ENCODE measurements at regions not wholly inside any gene's neighbourhood (a gene's known extent, or its start where the extent isn't known, plus 50 kb on each side); places are given as distances from the start of the nearest gene placed in this dataset.

DNA sequence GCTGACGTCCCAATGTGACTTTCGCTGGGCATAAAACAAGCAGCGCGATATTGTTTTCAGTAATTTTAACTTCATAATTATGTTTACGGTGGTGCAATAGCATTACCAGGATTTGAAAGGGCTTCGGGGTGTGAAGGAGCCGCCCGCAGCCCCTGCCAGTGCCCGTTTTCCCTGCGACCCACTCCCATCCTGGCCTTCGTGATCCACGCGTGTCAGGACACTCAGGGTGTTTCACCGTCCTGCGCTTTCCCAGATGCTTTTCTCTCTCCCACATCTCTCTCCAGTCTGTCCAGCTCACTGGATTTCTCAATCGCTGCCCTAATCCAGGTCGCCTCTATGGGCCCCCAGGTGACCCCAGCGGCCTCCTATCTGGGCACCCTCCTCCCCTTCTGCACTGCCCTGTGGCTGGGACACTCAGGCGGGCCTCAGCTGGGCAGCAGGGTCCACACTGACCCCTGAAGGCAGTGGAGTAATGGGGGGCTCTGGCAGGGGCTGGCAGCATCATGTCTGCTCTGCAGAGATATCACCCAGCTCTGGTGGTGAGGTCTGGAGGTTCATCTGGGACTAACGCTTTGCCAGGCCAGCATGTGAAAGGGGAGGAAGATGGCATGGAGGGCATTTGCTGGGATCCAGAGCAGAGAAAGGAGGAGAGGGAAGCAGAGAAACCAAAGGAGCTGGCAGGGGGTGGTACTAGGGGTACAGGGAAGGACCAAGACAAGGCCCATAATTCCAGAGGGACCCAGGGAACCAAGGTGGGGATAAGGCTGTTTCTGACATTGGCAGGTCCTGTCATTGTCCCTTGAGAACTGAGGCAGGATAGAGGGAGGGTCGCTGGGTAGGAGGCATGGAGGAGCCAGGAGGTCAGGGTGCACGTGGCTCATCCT lies 622.8 kb downstream of the BRD1 start:
- no peak for DNase-seq

DNA sequence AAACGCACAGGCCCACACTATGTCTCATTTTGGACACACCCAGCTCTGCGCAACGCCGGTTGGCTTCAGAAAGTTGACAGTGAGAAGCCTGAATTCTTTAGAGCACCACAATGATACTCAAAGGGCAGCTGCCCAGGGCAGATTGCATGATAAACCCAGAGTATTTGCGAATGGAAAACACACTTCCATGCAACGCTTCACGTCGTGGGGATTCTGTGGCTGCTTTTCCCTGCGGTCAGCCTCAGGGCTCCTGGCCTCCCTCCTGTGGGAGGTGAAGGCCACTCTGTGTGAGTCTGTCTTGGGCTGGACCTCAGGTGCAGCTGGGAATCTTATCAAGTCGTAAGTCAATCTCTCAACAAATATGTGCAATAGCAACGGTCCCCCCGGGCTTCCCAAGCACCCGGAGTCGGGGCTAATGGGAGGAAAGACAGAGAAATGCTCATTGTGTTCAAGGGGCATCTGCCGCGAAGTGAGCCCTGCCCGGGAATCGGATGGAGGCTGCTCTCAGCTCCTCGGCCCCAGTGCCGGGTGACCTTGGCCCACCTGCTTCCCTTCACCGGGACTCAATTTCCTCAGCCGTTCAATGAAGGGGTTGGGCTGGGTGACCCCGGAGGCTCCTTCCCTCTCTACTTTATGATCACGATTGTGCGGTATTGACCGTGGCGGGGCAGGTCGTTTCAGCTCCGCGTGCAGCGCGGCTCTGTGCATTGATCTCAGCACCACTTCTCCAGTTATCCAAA lies 623.6 kb downstream of the BRD1 start:
- DNase-seq: no peak

DNA sequence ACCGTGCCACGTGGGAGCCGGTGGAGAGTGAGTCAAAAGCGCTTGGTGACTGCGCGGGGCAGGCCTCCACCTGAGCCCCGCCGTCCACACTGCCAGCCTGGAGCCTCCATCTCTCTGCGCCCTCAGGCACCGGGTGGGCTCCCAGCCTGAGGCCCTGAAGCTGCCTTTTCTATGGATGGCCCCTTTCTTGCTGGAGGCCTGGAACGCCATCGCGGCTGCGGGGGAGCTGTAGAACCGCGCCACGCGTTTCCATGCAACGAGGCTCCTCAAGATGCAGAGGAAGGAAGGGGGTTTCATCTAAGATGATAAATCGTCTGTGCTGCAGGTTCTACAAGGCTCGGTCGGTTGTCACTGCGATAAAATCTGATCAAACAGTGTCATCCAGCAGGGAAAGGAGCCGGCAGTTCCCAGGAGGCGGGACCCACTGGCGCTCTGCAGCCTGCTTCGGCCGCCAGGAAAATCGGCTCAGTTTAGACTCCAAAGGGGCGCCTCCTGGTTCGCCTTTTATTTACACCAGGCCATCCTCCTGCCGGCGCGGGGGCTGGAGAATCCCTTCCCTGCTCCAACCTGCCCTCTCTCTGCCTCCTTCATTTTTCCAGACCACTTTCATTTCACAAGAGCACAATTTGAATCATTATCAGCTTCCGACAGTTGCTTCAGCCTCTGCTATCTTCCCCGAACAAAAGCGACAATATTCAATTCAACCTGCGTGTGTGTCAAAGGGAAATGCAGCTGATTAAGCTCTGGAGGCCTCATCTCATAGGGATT lies 624.4 kb downstream of the BRD1 start:
- no peak for DNase-seq

DNA sequence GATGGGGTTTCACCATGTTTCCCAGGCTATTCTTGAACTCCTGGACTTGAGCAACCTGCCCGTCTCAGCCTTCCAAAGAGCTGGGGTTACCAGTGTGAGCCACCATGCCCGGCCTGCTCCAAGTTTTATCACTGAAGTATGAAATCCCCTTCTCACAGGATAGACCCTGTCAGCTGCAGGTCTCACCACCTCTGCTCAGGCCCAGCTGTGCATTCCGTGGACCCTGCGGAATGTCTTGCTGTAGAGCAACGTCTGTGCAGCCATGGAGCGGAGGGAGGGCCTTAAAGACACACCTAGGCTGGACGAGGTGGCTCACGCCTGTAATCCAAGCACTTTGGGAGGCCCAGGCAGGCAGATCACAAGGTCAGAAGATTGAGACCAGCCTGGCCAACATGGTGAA lies 625.4 kb downstream of the BRD1 start:
- DNase-seq: no peak

DNA sequence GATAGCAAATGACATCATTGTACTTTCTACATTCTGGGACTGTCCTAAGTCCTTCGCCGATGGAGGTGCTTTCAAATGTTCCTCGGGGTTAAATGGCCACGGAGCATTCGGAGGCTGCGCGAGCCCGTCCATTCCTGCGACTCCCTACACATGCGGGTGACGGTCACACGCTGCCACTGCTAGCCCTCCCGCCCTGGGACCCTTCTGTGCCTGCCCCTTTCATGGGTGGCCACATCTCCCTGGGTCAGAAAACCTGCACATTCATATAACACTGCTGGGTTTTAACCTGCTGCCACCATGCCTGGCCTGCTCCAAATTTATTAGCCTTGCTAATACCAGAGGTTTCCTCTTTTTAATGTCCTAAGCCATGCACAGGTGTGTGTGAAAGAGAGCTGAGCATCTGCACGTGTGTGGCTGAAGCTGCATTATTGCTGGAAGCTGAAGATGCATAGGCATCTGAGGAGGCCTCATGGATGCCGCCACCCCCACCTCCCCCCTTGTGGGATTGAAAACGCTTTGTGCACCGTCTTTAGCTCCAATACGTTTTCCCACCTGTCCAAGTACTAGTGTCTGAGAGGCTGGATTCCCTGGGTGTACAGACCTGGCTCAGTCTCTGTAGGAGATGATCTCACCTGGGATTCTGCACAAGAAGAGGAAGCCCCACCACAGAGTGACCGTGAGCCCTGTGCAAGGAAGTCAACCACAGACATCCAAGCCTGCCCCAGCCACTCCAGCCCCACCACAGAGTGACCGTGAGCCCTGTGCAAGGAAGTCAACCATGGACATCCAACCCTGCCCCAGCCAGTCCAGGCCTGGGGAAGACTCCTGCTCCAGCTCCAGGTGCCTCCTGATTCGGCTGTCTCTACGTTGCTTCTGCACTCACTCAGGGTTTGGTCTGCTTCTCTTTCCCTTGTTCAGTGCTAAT lies 626.4 kb downstream of the BRD1 start:
- no peak for DNase-seq

DNA sequence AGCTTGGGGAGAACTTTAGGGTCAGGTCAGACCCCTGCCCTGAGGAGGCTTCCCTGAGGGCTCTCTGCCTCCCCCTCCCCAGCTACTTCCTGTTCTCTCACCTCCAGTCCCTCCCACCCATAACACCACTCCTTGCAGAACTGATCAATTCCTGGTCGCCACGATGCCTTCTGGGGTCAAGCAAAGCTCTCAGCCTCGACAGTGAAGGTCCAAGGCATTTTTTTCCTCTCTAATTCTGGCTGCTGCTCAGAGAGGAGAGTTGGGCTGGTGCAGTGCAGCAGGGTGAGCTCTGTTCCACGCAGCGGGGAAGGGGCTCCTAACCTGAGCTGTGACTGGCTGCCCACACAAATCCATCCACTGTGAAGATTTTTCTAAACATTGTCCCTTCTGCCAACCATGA lies 628.4 kb downstream of the BRD1 start:
- no peak for DNase-seq

DNA sequence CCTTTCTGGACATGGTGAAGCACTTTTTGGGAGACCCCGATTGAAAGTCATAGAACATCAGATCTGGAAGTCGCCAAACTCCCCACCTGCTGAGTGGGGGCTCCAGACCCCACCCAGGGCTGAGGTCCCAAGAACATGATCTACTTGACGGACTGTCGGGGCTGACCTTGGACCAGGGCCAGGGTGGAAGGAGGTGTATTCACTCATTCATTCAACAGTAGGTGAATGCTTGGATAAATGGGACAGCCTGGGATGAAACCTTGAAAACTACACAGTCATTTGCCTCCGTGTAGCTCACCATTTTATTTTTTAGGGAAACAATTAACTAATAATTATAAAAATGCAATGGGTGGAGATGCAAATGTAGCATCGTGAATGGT lies 629.0 kb downstream of the BRD1 start:
- no peak for DNase-seq

DNA sequence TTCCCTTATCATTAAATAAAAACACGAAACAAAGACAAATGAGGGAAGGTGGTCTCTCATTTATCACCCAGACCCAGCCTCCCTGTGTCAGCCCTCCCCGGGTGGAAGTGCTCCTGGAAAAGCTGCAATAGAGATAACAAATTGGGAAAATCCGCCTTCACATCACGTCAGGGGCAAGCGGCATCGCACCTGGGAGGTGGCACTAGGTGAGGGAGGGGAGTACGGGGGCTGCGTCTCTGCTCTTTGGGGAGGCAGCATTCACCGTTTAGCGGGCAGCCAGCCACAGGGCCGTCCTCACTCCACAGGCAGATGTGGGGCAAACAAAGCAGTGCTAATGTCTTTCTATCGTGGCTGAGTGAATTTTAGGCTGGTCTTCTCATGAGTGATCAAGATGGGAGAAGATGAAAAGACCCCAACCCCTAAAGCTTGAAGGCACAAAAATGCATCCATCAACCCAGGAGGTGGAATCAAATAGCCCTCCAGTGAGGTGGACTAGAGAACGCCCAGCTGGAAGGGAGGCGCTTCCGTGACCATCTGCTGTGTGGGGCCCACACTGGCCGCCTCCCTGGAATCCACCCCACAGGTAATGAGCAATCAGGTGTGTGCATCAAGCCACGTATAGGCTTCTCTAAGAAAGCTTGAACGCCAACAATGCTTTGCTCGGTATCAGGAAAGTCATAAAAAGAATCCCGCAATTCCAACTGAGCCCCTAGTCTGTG lies 629.5 kb downstream of the BRD1 start:
- DNase-seq: no peak

DNA sequence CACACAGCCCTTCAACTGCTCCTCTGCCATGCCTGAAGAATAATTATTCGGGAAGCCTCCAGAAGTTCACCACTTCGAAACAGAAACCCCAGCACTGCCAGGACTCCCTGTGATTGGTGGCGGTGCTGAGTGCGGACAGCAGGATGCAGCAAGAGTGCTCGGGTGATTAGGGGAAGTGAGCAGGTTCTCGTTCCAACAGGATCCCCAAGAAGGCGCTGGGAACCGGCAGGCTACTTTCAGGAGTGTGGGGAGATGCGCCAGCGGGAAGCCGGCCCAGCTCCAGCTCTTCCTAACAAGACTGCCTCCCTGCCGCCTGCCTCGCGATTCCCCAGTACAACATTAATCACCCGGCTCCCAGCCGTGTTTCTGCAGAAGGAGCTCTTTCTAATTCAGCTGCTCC lies 630.2 kb downstream of the BRD1 start:
- DNase-seq: peak in 11 of 56 donors; percentile 5 to 25 (median 20)

DNA sequence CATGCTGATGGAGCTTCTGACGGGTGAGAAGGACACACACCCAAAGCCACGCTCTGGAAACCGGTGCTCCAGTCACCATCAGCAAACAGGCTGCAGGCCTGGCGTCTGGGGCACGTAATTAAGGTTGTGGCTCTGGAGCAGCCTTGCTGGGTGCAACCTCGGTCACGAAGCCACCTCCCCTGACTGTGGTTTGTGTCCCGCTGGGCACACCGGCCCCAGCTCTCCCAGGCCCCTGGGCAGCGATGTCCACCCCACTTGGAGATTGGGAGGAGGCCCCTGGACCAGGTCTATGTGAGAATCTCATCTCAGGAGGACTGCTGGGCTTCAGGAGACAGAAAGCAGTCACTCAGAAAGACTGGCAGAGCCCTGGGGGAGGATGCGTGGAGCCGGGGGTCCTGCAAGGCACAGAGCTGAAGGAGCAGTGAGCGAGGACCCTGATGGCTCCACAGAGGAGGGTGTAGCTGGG lies 631.6 kb downstream of the BRD1 start:
- no peak for DNase-seq

DNA sequence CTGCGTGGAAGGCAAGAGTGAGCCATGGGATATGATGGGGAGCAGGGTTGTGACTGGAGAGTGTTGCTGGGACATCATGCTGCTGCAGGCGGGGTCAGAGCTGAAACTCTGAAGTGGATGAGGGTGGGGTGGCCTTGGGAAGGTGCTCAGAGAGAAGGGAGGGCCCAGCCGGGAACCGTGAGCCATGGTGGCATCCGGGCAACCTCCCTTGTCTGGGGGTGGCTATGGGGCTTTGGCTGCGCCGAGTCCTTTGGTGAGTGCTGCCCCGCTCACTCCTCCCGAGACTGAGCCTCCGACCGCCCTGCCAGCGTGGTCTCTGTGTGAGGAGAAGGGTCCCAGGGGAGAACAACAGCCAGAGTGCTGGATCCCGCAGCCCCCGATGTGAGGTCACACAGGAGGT lies 632.0 kb downstream of the BRD1 start:
- DNase-seq: no peak

DNA sequence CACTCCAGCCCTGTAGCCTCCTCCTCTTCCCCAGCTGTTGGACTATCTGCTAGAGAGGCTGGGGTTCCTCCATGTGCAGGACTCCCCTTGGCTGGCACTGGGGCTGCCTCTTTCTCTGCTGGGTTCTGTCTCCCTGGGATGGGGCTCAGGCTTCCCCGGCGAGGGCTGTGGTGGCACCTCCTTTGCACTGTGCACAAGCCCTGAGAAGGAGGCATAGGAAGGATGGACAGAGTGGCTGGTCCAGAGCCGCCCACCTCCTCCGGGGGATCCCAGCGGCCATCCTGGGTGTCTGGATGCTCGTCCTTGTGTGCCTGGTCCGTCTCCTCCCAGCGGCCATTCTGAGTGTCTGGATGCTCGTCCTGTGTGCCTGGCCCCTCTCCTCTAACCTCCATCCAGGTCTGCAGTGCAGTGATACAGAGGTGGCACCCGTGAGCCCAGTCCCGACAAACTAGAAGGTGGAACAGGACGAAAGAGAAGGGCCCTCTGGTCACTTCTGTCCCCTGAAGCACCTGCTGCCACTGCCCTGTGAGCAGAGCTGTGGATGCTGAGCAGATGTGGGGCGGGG lies 633.7 kb downstream of the BRD1 start:
- DNase-seq: no peak

DNA sequence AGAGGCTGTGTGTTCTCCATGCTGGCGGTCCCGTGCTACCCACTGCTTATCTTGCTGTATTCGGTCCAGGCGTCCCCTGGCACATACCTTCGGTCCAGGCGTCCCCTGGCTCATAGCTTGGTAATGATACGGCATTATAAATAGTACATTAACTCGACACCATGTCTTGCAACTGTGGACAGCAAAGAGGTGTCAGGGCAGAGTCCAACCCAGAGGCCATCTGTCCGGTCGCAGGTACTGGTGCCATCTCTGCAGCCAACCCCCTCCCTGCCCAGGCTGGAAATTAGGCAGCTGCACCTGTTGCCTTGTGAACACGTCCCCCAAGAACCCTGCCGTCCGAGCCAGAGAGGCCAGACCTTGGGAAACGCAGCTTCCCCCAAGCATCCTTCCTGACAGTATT lies 634.3 kb downstream of the BRD1 start:
- no peak for DNase-seq

DNA sequence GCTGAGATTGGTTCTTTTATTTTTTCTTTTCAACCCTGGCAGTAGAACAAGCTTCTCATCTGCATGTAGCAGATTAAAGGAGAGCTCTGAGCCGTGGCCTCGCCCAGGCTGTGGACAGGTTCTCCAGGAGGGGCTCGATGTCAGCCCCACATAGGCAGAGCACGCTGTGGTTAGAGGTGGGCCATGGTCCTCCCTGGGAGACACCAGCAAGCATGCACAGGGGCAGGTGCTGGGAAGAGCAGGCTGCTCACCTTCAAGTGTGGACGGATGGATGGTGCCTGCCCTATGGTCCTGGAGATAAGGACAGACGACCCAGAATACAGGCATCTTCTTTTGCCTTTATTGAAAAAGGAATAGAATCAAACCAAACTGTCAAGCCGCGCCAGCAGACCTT lies 634.8 kb downstream of the BRD1 start:
- no peak for DNase-seq

DNA sequence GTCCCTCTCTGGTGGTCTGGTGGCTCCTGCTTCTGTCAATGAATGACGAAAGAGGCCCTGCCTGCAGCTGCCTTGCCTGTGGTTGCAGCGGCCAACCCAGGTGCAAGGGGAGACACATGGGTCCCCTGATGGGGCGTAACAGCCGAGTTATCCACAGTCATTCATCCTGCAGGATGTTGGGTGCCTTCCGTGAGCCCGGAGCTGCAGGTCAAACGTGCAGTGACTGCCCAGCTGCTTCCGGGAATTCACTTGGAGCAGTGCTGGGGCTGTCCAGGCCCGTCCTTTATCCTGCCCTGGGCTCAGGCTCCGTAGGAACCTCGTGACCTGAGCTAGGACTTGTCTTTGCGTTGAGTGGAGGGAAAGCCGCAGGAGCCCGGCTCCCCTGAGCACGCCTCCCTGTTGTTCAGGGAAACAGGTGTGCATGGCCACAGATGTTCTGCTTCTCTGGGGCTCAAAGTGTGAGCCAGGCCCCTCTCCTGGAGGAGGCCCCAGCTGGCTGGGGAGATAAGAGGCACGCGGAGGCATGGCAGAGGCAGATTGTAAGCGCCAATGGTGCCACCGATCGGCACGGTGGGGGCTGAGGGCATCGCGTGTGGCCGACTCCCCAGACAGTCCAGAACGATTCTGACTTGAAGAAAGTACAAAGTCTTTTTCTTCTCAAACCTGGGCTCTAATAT lies 635.4 kb downstream of the BRD1 start:
- no peak for DNase-seq

DNA sequence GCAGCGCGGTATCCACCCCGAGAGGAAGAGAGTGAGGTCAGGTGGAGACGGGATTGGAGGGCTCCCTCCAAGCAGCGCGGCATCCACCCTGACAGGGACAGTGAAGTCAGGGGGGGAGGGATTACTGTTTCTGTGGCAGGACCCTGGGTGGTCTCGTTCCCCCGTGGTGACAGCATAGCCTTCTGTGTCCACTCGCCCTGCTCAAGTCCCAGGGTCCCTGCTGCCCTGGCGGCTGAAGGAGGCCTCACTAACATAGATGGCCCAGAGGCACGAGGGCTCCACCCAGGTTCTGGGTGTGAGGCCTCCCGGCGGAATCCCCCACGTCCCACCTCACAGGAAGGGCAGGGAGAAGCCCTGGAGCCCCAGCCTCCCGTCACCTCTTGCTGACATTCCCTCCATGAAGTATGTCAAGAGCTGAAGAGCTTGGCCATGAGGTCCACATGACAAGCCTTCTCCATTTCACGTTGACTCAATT lies 636.1 kb downstream of the BRD1 start:
- no peak for DNase-seq

DNA sequence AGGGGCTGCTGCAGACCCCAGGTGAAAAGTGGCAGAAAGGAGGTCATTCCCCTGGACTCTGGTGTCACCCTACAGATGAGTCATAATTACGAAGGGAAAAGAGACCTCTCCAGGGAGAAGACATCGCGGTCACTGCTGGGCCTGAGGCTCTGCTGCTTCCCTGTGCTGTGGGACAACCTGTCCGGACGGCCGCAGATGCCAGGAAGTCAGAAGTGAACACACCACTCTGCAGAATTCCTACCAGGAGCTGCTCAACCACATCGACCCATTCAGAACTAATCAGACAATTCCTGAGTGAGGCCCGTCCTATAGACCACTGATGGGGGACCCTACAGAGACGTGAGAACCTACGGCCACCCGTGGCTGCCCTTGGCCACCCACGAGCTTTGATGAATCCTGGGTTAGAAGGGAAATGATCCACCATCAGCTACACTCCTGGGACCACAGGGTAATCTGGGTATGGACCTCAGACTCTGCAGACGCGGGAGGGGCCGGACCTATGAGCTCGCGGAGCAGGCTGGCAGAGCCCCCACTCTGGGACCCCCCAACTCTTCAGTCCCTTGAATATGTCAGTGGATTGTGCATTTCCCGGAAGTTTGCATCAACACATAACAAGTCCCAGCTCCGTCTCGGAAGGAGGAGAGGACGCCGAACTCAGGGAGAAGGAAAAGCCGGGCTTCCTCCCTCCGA lies 636.7 kb downstream of the BRD1 start:
- no peak for DNase-seq

DNA sequence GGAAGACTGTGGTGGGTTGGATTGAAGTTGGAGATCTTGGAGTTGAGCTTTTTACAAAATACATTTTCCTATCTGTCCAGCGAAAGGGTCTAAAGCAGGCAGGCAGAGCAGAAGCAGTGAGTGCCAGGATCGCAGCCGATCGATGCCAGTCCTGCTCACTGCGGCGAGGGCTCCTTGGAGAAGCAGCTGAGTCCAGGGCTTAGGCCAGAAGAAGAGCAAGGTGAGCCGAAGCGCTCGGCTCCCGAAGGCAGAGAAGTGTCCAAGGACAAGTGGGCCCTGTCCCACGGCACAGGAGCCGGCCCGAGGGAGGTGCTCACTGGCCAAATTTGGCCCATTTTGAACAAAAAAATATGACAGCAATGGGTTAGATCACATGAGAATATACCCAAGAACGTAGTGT lies 637.8 kb downstream of the BRD1 start:
- DNase-seq: no peak

DNA sequence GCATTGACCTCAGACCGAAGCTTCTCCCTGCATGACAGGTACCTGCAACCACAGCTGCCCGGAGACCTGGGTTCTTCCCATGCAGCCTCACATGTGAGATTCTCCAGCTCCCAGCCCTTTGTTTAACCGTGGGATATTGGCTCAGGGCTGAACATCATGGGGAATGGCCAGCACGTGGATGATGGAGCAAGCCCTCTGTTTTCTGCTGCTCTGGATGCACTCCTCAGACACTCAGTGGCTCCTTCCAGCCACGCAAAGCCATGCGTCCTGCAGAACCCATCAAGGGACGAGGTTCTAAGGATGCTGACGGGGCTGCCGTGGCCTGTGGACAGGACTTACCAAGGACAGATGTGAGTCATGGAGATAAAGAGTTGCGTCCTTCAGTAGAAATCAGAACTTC lies 639.1 kb downstream of the BRD1 start:
- no peak for DNase-seq

Measured in amygdala (tissue), 56 donors.